ENCODE measurements at regions not wholly inside any gene's neighbourhood (a gene's known extent, or its start where the extent isn't known, plus 50 kb on each side); places are given as distances from the start of the nearest gene placed in this dataset.

GRCh38 chr4:30979402-30979801 lies 259.2 kb downstream of the PCDH7 start:
- no peak for DNase-seq
- intact Hi-C loops (cut with DNase I; ENCODE audit: low total_unique reads) = no loop called here
- 86 to 89% methylated on average over 2 of the region's 2 CpGs for WGBS, 2 donors
- no peak overlapping the region for H3K27ac ChIP-seq
- no peak for TF ChIP-seq CTCF (IDR thresholded peaks at IDR 0.05)
- TF ChIP-seq POLR2A (IDR thresholded peaks at IDR 0.05) = no peak
- H3K4me1 ChIP-seq = no peaks in the 10 kb centered on the region
- H3K36me3 ChIP-seq (ENCODE audit: low read depth, missing control alignments) = no peaks in the 10 kb centered on the region
- no peaks in the 10 kb centered on the region for H3K27me3 ChIP-seq
- H3K9me3 ChIP-seq = no peaks in the 10 kb centered on the region
- H3K4me3 ChIP-seq = no peak overlapping the region

- 90% methylated on average over 1 of the region's 1 CpG for WGBS, 2 donors
- Histone ChIP-seq H3K9me3 (no peaks in the 10 kb centered on the region), H3K4me3 (no peak overlapping the region), H3K4me1 (no peaks in the 10 kb centered on the region), H3K27ac (no peak overlapping the region), H3K27me3 (no peaks in the 10 kb centered on the region), H3K36me3 (ENCODE audit: low read depth, missing control alignments) (no peaks in the 10 kb centered on the region)
- no peak for DNase-seq
- intact Hi-C loops (cut with DNase I; ENCODE audit: low total_unique reads) = no loop called here
- TF ChIP-seq CTCF (IDR thresholded peaks at IDR 0.05) (no peak), POLR2A (IDR thresholded peaks at IDR 0.05) (no peak)
Measured at GRCh38 chr4:30989508-30989907, 269.3 kb downstream of the PCDH7 start.

GRCh38 chr4:30996841-30997240 lies 276.7 kb downstream of the PCDH7 start:
- Histone ChIP-seq H3K27ac (no peak overlapping the region), H3K4me3 (no peak overlapping the region), H3K4me1 (no peaks in the 10 kb centered on the region), H3K27me3 (no peaks in the 10 kb centered on the region), H3K36me3 (ENCODE audit: low read depth, missing control alignments) (no peaks in the 10 kb centered on the region), H3K9me3 (no peaks in the 10 kb centered on the region)
- TF ChIP-seq CTCF (IDR thresholded peaks at IDR 0.05) (no peak), POLR2A (IDR thresholded peaks at IDR 0.05) (no peak)
- DNase-seq = no peak
- WGBS, 2 donors = 89 to 90% methylated on average over 2 of the region's 2 CpGs
- intact Hi-C loops (cut with DNase I; ENCODE audit: low total_unique reads) = no loop called here

- no peak for TF ChIP-seq CTCF (IDR thresholded peaks at IDR 0.05)
- TF ChIP-seq POLR2A (IDR thresholded peaks at IDR 0.05) = no peak
- 50 to 63% methylated on average over 5 of the region's 5 CpGs for WGBS, 2 donors
- no peak for DNase-seq
- no peaks in the 10 kb centered on the region for H3K9me3 ChIP-seq
- H3K27me3 ChIP-seq = no peaks in the 10 kb centered on the region
- no peaks in the 10 kb centered on the region for H3K4me1 ChIP-seq
- no peak overlapping the region for H3K4me3 ChIP-seq
- intact Hi-C loops (cut with DNase I; ENCODE audit: low total_unique reads) = no loop called here
- H3K27ac ChIP-seq = no peak overlapping the region
- no peaks in the 10 kb centered on the region for H3K36me3 ChIP-seq (ENCODE audit: low read depth, missing control alignments)
Measured at GRCh38 chr4:31005037-31005436, 284.9 kb downstream of the PCDH7 start.

- WGBS, 2 donors = 59 to 65% methylated on average over 2 of the region's 2 CpGs
- intact Hi-C loops (cut with DNase I; ENCODE audit: low total_unique reads) = no loop called here
- TF ChIP-seq POLR2A (IDR thresholded peaks at IDR 0.05) (no peak), CTCF (IDR thresholded peaks at IDR 0.05) (no peak)
- H3K9me3 ChIP-seq = no peaks in the 10 kb centered on the region
- no peak for DNase-seq
- H3K4me1 ChIP-seq = no peaks in the 10 kb centered on the region
- no peak overlapping the region for H3K27ac ChIP-seq
- no peak overlapping the region for H3K4me3 ChIP-seq
- H3K27me3 ChIP-seq = no peaks in the 10 kb centered on the region
- no peaks in the 10 kb centered on the region for H3K36me3 ChIP-seq (ENCODE audit: low read depth, missing control alignments)
Measured at GRCh38 chr4:31007858-31008257, 287.7 kb downstream of the PCDH7 start.
